LHCN-M2 (cell line): ENCODE measurements at regions not wholly inside any gene's neighbourhood (a gene's known extent, or its start where the extent isn't known, plus 50 kb on each side); places are given as distances from the start of the nearest gene placed in this dataset.

ENCODE experiments used
- DNase-seq: peaks from one replicate; pipeline ENCODE4 v3.0.0-alpha.2; 2012; ENCODE audit warnings: low read depth

- no peak for DNase-seq
Measured at GRCh38 chr6:159443417-159443920, 249.6 kb downstream of the SOD2 start.

GRCh38 chr6:159441704-159441981 is 251.4 kb downstream of the SOD2 start:
- DNase-seq: no peak

GRCh38 chr6:159440911-159441703 is 251.9 kb downstream of the SOD2 start:
- no peak for DNase-seq

- no peak for DNase-seq
Measured at GRCh38 chr6:159440349-159440748, 252.7 kb downstream of the SOD2 start.

GRCh38 chr6:159439651-159440050 is 253.4 kb downstream of the SOD2 start:
- DNase-seq: no peak

- DNase-seq: no peak
Measured at GRCh38 chr6:159438106-159438505, 254.9 kb downstream of the SOD2 start.

GRCh38 chr6:159436581-159436980 is 256.5 kb downstream of the SOD2 start:
- no peak for DNase-seq

GRCh38 chr6:159435701-159436100 is 257.3 kb downstream of the SOD2 start:
- DNase-seq: no peak

- DNase-seq: no peak
Measured at GRCh38 chr6:159434410-159434809, 258.6 kb downstream of the SOD2 start.

- DNase-seq: no peak
Measured at GRCh38 chr6:159433550-159433949, 259.5 kb downstream of the SOD2 start.

- no peak for DNase-seq
Measured at GRCh38 chr6:159431750-159432149, 261.3 kb downstream of the SOD2 start.

GRCh38 chr6:159430323-159430722 is 261.1 kb downstream of the FNDC1 start:
- no peak for DNase-seq

GRCh38 chr6:159429433-159429832 is 260.2 kb downstream of the FNDC1 start:
- DNase-seq: no peak

- no peak for DNase-seq
Measured at GRCh38 chr6:159427771-159428170, 258.6 kb downstream of the FNDC1 start.

- no peak for DNase-seq
Measured at GRCh38 chr6:159427335-159427734, 258.1 kb downstream of the FNDC1 start.

- no peak for DNase-seq
Measured at GRCh38 chr6:159425421-159425820, 256.2 kb downstream of the FNDC1 start.

- no peak for DNase-seq
Measured at GRCh38 chr6:159422041-159422984, 253.1 kb downstream of the FNDC1 start.

GRCh38 chr6:159421586-159421985 is 252.4 kb downstream of the FNDC1 start:
- no peak for DNase-seq

GRCh38 chr6:159418997-159419396 is 249.8 kb downstream of the FNDC1 start:
- no peak for DNase-seq

- DNase-seq: no peak
Measured at GRCh38 chr6:159416891-159417560, 247.8 kb downstream of the FNDC1 start.

- DNase-seq: no peak
Measured at GRCh38 chr6:159415540-159415939, 246.3 kb downstream of the FNDC1 start.

GRCh38 chr6:159414711-159415110 is 245.5 kb downstream of the FNDC1 start:
- no peak for DNase-seq
